ENCODE measurements at regions not wholly inside any gene's neighbourhood (a gene's known extent, or its start where the extent isn't known, plus 50 kb on each side); places are given as distances from the start of the nearest gene placed in this dataset.

GRCh38 chr2:133936601-133937000, 317.3 kb upstream of the MGAT5 start:
- Histone ChIP-seq H3K36me3 (ENCODE audit: control insufficient read depth, insufficient read depth, low read length) (no peaks in the 10 kb centered on the region), H3K4me3 (ENCODE audit: low read length) (no peak overlapping the region), H3K4me1 (ENCODE audit: control insufficient read depth, insufficient read depth, low read length) (no peaks in the 10 kb centered on the region), H3K9me3 (ENCODE audit: control insufficient read depth, low read depth, low read length) (no peaks in the 10 kb centered on the region), H3K27ac (ENCODE audit: low read length) (no peak overlapping the region), H3K27me3 (ENCODE audit: control insufficient read depth, insufficient read depth, low read length) (no peaks in the 10 kb centered on the region)
- DNase-seq: no peak
- 70% methylated on average over 4 of the region's 4 CpGs for WGBS (ENCODE audit: insufficient coverage, low lambda C conversion rate)

- H3K4me1 ChIP-seq (ENCODE audit: control insufficient read depth, insufficient read depth, low read length): no peaks in the 10 kb centered on the region
- WGBS (ENCODE audit: insufficient coverage, low lambda C conversion rate): 67% methylated on average over 1 of the region's 7 CpGs
- H3K27me3 ChIP-seq (ENCODE audit: control insufficient read depth, insufficient read depth, low read length): no peaks in the 10 kb centered on the region
- H3K4me3 ChIP-seq (ENCODE audit: low read length): no peak overlapping the region
- no peaks in the 10 kb centered on the region for H3K9me3 ChIP-seq (ENCODE audit: control insufficient read depth, low read depth, low read length)
- no peaks in the 10 kb centered on the region for H3K36me3 ChIP-seq (ENCODE audit: control insufficient read depth, insufficient read depth, low read length)
- no peak overlapping the region for H3K27ac ChIP-seq (ENCODE audit: low read length)
- DNase-seq: no peak
Measured at GRCh38 chr2:133937669-133938068, 316.2 kb upstream of the MGAT5 start.

GRCh38 chr2:133940134-133940533, 313.7 kb upstream of the MGAT5 start:
- H3K4me3 ChIP-seq (ENCODE audit: low read length): no peak overlapping the region

GRCh38 chr2:133941666-133942065, 312.2 kb upstream of the MGAT5 start:
- no peak for DNase-seq
- H3K36me3 ChIP-seq (ENCODE audit: control insufficient read depth, insufficient read depth, low read length): no peaks in the 10 kb centered on the region
- H3K4me1 ChIP-seq (ENCODE audit: control insufficient read depth, insufficient read depth, low read length): no peaks in the 10 kb centered on the region
- WGBS (ENCODE audit: insufficient coverage, low lambda C conversion rate): no CpG with 5 or more reads among the region's 2 CpGs
- H3K9me3 ChIP-seq (ENCODE audit: control insufficient read depth, low read depth, low read length): no peaks in the 10 kb centered on the region
- no peak overlapping the region for H3K27ac ChIP-seq (ENCODE audit: low read length)
- H3K4me3 ChIP-seq (ENCODE audit: low read length): no peak overlapping the region
- H3K27me3 ChIP-seq (ENCODE audit: control insufficient read depth, insufficient read depth, low read length): no peaks in the 10 kb centered on the region

More at GRCh38 chr2:133940134-133940533, 313.7 kb upstream of the MGAT5 start:
- H3K36me3 ChIP-seq (ENCODE audit: control insufficient read depth, insufficient read depth, low read length): no peaks in the 10 kb centered on the region
- H3K4me1 ChIP-seq (ENCODE audit: control insufficient read depth, insufficient read depth, low read length): no peaks in the 10 kb centered on the region
- H3K27me3 ChIP-seq (ENCODE audit: control insufficient read depth, insufficient read depth, low read length): no peaks in the 10 kb centered on the region
- DNase-seq: no peak
- H3K9me3 ChIP-seq (ENCODE audit: control insufficient read depth, low read depth, low read length): no peaks in the 10 kb centered on the region
- H3K27ac ChIP-seq (ENCODE audit: low read length): no peak overlapping the region

GRCh38 chr2:133942398-133942797, 311.5 kb upstream of the MGAT5 start:
- no peak for DNase-seq
- Histone ChIP-seq H3K27me3 (ENCODE audit: control insufficient read depth, insufficient read depth, low read length) (no peaks in the 10 kb centered on the region), H3K36me3 (ENCODE audit: control insufficient read depth, insufficient read depth, low read length) (no peaks in the 10 kb centered on the region), H3K4me1 (ENCODE audit: control insufficient read depth, insufficient read depth, low read length) (no peaks in the 10 kb centered on the region), H3K9me3 (ENCODE audit: control insufficient read depth, low read depth, low read length) (no peaks in the 10 kb centered on the region), H3K4me3 (ENCODE audit: low read length) (no peak overlapping the region), H3K27ac (ENCODE audit: low read length) (no peak overlapping the region)
- no CpG with 5 or more reads among the region's 1 CpG for WGBS (ENCODE audit: insufficient coverage, low lambda C conversion rate)

GRCh38 chr2:133943108-133943507, 310.8 kb upstream of the MGAT5 start:
- Histone ChIP-seq H3K27ac (ENCODE audit: low read length) (no peak overlapping the region), H3K36me3 (ENCODE audit: control insufficient read depth, insufficient read depth, low read length) (no peaks in the 10 kb centered on the region), H3K4me3 (ENCODE audit: low read length) (no peak overlapping the region), H3K27me3 (ENCODE audit: control insufficient read depth, insufficient read depth, low read length) (no peaks in the 10 kb centered on the region), H3K4me1 (ENCODE audit: control insufficient read depth, insufficient read depth, low read length) (no peaks in the 10 kb centered on the region), H3K9me3 (ENCODE audit: control insufficient read depth, low read depth, low read length) (no peaks in the 10 kb centered on the region)
- no CpG with 5 or more reads among the region's 5 CpGs for WGBS (ENCODE audit: insufficient coverage, low lambda C conversion rate)
- no peak for DNase-seq

- Histone ChIP-seq H3K9me3 (ENCODE audit: control insufficient read depth, low read depth, low read length) (no peaks in the 10 kb centered on the region), H3K36me3 (ENCODE audit: control insufficient read depth, insufficient read depth, low read length) (no peaks in the 10 kb centered on the region), H3K27ac (ENCODE audit: low read length) (no peak overlapping the region), H3K27me3 (ENCODE audit: control insufficient read depth, insufficient read depth, low read length) (no peaks in the 10 kb centered on the region), H3K4me3 (ENCODE audit: low read length) (no peak overlapping the region), H3K4me1 (ENCODE audit: control insufficient read depth, insufficient read depth, low read length) (no peaks in the 10 kb centered on the region)
- WGBS (ENCODE audit: insufficient coverage, low lambda C conversion rate): 50% methylated on average over 1 of the region's 3 CpGs
- DNase-seq: no peak
Measured at GRCh38 chr2:133945089-133945488, 308.8 kb upstream of the MGAT5 start.

- Histone ChIP-seq H3K27ac (ENCODE audit: low read length) (no peak overlapping the region), H3K36me3 (ENCODE audit: control insufficient read depth, insufficient read depth, low read length) (no peaks in the 10 kb centered on the region), H3K4me1 (ENCODE audit: control insufficient read depth, insufficient read depth, low read length) (no peaks in the 10 kb centered on the region), H3K4me3 (ENCODE audit: low read length) (no peak overlapping the region), H3K27me3 (ENCODE audit: control insufficient read depth, insufficient read depth, low read length) (no peaks in the 10 kb centered on the region), H3K9me3 (ENCODE audit: control insufficient read depth, low read depth, low read length) (no peaks in the 10 kb centered on the region)
- no peak for DNase-seq
- WGBS (ENCODE audit: insufficient coverage, low lambda C conversion rate): 89% methylated on average over 1 of the region's 1 CpG
Measured at GRCh38 chr2:133947057-133947456, 306.8 kb upstream of the MGAT5 start.

GRCh38 chr2:133948610-133949290, 305.1 kb upstream of the MGAT5 start:
- Histone ChIP-seq H3K36me3 (ENCODE audit: control insufficient read depth, insufficient read depth, low read length) (no peaks in the 10 kb centered on the region), H3K9me3 (ENCODE audit: control insufficient read depth, low read depth, low read length) (no peaks in the 10 kb centered on the region), H3K4me1 (ENCODE audit: control insufficient read depth, insufficient read depth, low read length) (no peaks in the 10 kb centered on the region), H3K27ac (ENCODE audit: low read length) (no peak overlapping the region), H3K4me3 (ENCODE audit: low read length) (no peak overlapping the region), H3K27me3 (ENCODE audit: control insufficient read depth, insufficient read depth, low read length) (no peaks in the 10 kb centered on the region)
- no CpG with 5 or more reads among the region's 2 CpGs for WGBS (ENCODE audit: insufficient coverage, low lambda C conversion rate)
- no peak for DNase-seq

GRCh38 chr2:133949595-133949994, 304.3 kb upstream of the MGAT5 start:
- DNase-seq: no peak
- Histone ChIP-seq H3K9me3 (ENCODE audit: control insufficient read depth, low read depth, low read length) (no peaks in the 10 kb centered on the region), H3K27me3 (ENCODE audit: control insufficient read depth, insufficient read depth, low read length) (no peaks in the 10 kb centered on the region), H3K4me3 (ENCODE audit: low read length) (no peak overlapping the region), H3K27ac (ENCODE audit: low read length) (no peak overlapping the region), H3K36me3 (ENCODE audit: control insufficient read depth, insufficient read depth, low read length) (no peaks in the 10 kb centered on the region), H3K4me1 (ENCODE audit: control insufficient read depth, insufficient read depth, low read length) (no peaks in the 10 kb centered on the region)
- no CpG with 5 or more reads among the region's 3 CpGs for WGBS (ENCODE audit: insufficient coverage, low lambda C conversion rate)

GRCh38 chr2:133951209-133951608, 302.7 kb upstream of the MGAT5 start:
- no peak overlapping the region for H3K27ac ChIP-seq (ENCODE audit: low read length)

More at GRCh38 chr2:133951209-133951608, 302.7 kb upstream of the MGAT5 start:
- H3K36me3 ChIP-seq (ENCODE audit: control insufficient read depth, insufficient read depth, low read length): no peaks in the 10 kb centered on the region
- WGBS (ENCODE audit: insufficient coverage, low lambda C conversion rate): no CpG with 5 or more reads among the region's 1 CpG
- no peaks in the 10 kb centered on the region for H3K4me1 ChIP-seq (ENCODE audit: control insufficient read depth, insufficient read depth, low read length)
- no peaks in the 10 kb centered on the region for H3K9me3 ChIP-seq (ENCODE audit: control insufficient read depth, low read depth, low read length)
- H3K27me3 ChIP-seq (ENCODE audit: control insufficient read depth, insufficient read depth, low read length): no peaks in the 10 kb centered on the region
- no peak overlapping the region for H3K4me3 ChIP-seq (ENCODE audit: low read length)
- DNase-seq: no peak

All from large intestine (tissue), 3 donors.